CD8-positive, alpha-beta memory T cell (primary cell): ENCODE measurements at regions not wholly inside any gene's neighbourhood (a gene's known extent, or its start where the extent isn't known, plus 50 kb on each side); places are given as distances from the start of the nearest gene placed in this dataset.

Experiments used
- CTCF ChIA-PET: fragments of 350-600 bp; sonication (Branson Sonifier 250); formaldehyde crosslinking; loops from one replicate; lab custom pipeline; 2021; ENCODE audit warnings: antibody characterized with exemption; lab: Charles Lee
- POLR2A ChIA-PET: fragments of 350-600 bp; sonication (Branson Sonifier 250); formaldehyde crosslinking; loops from one replicate; lab custom pipeline; 2021; ENCODE audit warnings: antibody characterized with exemption; lab: Charles Lee
- DNase-seq, 5 donors: peaks; one replicate each; pipeline versions ENCODE4 v3.0.0 to v3.0.0-alpha.2; 2020 to 2022; ENCODE audit warnings: mixed read lengths in 1 of 5
- H3K27ac ChIP-seq: one replicate; pipeline ENCODE4 v1.7.0; 2013; ENCODE audit warnings: low read depth, mild to moderate bottlenecking, low read length, moderate library complexity
- H3K27me3 ChIP-seq: 2 replicates; pipeline ENCODE4 v1.7.0; 2013; ENCODE audit warnings: low read length, mild to moderate bottlenecking; ENCODE audit not compliant: insufficient read depth, poor library complexity, severe bottlenecking
- H3K36me3 ChIP-seq: 2 replicates; pipeline ENCODE4 v1.7.0; 2013; ENCODE audit warnings: mild to moderate bottlenecking, low read length, moderate library complexity; ENCODE audit not compliant: insufficient read depth
- H3K4me1 ChIP-seq: 2 replicates; pipeline ENCODE4 v1.7.0; 2013; ENCODE audit warnings: mild to moderate bottlenecking, low read length, moderate library complexity; ENCODE audit not compliant: insufficient read depth
- H3K4me3 ChIP-seq: 2 replicates; pipeline ENCODE4 v1.7.0; 2013; ENCODE audit warnings: mild to moderate bottlenecking, low read length
- H3K9me3 ChIP-seq: 2 replicates; pipeline ENCODE4 v1.7.0; 2013; ENCODE audit warnings: mild to moderate bottlenecking, low read length
- H3K27ac Mint-ChIP-seq, 8 donors: one replicate each; pipeline ENCODE4 v1.8.0; 2020 to 2021; ENCODE audit warnings: mixed read lengths in 8 of 8, mild to moderate bottlenecking in 6 of 8, inconsistent platforms in 3 of 8, moderate library complexity in 3 of 8
- H3K27me3 Mint-ChIP-seq, 2 donors: one replicate each; pipeline ENCODE4 v1.8.0; 2020 to 2021; ENCODE audit warnings: mixed read lengths in 2 of 2, mild to moderate bottlenecking in 1 of 2, moderate library complexity in 1 of 2
- H3K36me3 Mint-ChIP-seq, 3 donors: one replicate each; pipeline ENCODE4 v1.8.0; 2020 to 2021; ENCODE audit warnings: mixed read lengths in 3 of 3, inconsistent platforms in 1 of 3, mild to moderate bottlenecking in 1 of 3
- H3K4me1 Mint-ChIP-seq, 3 donors: one replicate each; pipeline ENCODE4 v1.8.0; 2020 to 2021; ENCODE audit warnings: mixed read lengths in 3 of 3, inconsistent platforms in 1 of 3, mild to moderate bottlenecking in 1 of 3
- H3K4me3 Mint-ChIP-seq, 7 donors: one replicate each; pipeline ENCODE4 v1.8.0; 2020 to 2021; ENCODE audit warnings: mixed read lengths in 7 of 7, mild to moderate bottlenecking in 6 of 7, moderate library complexity in 4 of 7, inconsistent platforms in 2 of 7
- H3K9me3 Mint-ChIP-seq, 5 donors: one replicate each; pipeline ENCODE4 v1.8.0; 2020 to 2022; ENCODE audit warnings: mixed read lengths in 5 of 5, mild to moderate bottlenecking in 3 of 5, moderate library complexity in 2 of 5, inconsistent platforms in 1 of 5

DNA sequence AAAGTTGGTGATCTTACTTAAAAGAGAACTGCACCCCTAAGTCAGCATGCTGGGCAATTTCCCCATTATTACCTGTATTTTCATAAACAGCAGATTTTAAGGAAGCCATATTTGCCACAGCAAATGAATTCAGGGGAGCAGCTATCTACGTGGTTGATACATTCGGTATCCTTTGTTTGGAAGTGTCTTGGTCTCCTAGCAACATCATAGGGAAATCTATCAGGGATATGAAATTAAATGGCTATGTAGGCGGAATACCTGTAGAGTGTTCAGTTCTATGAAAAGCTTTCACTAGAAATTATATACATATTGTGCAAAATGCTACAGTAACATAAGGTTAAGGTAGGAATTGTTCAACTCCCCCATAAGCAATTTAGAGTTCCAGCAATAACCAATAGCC lies 157.2 kb upstream of the EMCN start:
- no peak for DNase-seq
- Histone ChIP-seq H3K36me3 (no peaks in the 10 kb centered on the region), H3K4me1 (no peaks in the 10 kb centered on the region), H3K27ac (no peak overlapping the region), H3K9me3 (no peaks in the 10 kb centered on the region), H3K27me3 (no peaks in the 10 kb centered on the region), H3K4me3 (no peak overlapping the region)
- H3K4me3 Mint-ChIP-seq: no peak overlapping the region
- CTCF ChIA-PET: no interaction called here
- H3K4me1 Mint-ChIP-seq: no peaks in the 10 kb centered on the region
- H3K27ac Mint-ChIP-seq: no peak overlapping the region
- H3K9me3 Mint-ChIP-seq: no peaks in the 10 kb centered on the region
- H3K27me3 Mint-ChIP-seq: peaks cover 0 to 2% of the 10 kb centered on the region in 2 donors
- POLR2A ChIA-PET: no interaction called here
- H3K36me3 Mint-ChIP-seq: no peaks in the 10 kb centered on the region

DNA sequence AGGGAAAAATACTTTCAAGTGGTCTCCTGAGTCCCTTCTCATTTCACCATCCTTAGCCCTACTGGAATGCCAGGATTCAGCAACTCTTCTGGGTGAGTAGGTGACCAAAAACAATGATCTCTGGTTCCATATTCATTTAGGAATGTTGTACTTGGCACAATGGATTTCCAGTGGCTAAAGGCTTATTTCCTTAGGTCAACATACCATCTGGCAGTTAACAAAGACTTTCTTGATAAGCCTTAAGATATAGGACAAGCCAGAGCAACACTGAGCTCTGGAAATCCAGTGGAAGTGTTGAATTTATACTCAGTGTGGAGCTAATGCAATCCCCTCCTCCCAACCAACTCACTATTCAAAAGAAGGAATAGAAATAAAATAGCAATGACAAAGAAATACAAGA lies 139.4 kb upstream of the EMCN start:
- CTCF ChIA-PET: no interaction called here
- no peak for DNase-seq
- Mint-ChIP-seq H3K4me3 (no peak overlapping the region), H3K9me3 (no peaks in the 10 kb centered on the region), H3K36me3 (no peaks in the 10 kb centered on the region), H3K27me3 (peaks cover 5 to 17% of the 10 kb centered on the region in 2 donors), H3K4me1 (no peaks in the 10 kb centered on the region), H3K27ac (no peak overlapping the region)
- Histone ChIP-seq H3K9me3 (no peaks in the 10 kb centered on the region), H3K27me3 (no peaks in the 10 kb centered on the region), H3K4me3 (no peak overlapping the region), H3K36me3 (no peaks in the 10 kb centered on the region), H3K4me1 (no peaks in the 10 kb centered on the region), H3K27ac (no peak overlapping the region)
- POLR2A ChIA-PET: no interaction called here

DNA sequence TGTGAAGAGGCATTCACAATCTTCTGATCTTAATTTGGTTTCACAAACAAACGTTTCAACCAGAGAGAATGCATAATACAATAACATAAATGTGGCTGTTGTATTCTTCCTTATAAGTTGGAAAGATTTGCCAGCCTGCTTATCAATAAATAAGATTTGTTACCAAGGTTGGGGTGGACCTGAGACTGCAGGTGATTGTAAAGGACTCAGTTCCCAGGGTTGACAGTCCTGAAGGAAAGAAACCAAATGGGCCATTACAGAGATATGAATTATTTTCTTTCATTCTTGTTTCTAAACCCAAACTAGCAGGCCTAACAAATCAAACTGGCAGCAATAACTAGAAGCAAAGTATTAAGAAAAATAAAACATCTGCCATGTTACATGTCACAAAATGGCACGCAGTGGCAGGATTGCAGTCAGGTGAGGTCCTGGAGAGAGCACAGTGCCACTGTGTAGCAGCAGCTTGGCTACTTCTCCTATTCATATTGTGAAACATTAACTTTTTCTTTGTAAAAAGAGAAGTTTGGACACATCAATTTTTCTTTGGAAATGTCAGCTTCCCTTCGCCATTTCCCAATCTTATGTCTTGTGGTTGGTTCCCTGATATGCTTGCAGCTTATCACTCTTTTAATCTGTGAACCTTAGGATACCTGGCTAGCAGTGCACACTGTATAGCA lies 133.8 kb upstream of the EMCN start:
- peaks cover 4 to 9% of the 10 kb centered on the region in 2 donors for H3K27me3 Mint-ChIP-seq
- Histone ChIP-seq H3K27ac (no peak overlapping the region), H3K4me3 (no peak overlapping the region), H3K27me3 (no peaks in the 10 kb centered on the region), H3K9me3 (no peaks in the 10 kb centered on the region), H3K36me3 (no peaks in the 10 kb centered on the region), H3K4me1 (no peaks in the 10 kb centered on the region)
- no peak overlapping the region for H3K4me3 Mint-ChIP-seq
- POLR2A ChIA-PET: no interaction called here
- DNase-seq: no peak
- no peak overlapping the region for H3K27ac Mint-ChIP-seq
- no peaks in the 10 kb centered on the region for H3K9me3 Mint-ChIP-seq
- no peaks in the 10 kb centered on the region for H3K36me3 Mint-ChIP-seq
- H3K4me1 Mint-ChIP-seq: no peaks in the 10 kb centered on the region
- CTCF ChIA-PET: no interaction called here

DNA sequence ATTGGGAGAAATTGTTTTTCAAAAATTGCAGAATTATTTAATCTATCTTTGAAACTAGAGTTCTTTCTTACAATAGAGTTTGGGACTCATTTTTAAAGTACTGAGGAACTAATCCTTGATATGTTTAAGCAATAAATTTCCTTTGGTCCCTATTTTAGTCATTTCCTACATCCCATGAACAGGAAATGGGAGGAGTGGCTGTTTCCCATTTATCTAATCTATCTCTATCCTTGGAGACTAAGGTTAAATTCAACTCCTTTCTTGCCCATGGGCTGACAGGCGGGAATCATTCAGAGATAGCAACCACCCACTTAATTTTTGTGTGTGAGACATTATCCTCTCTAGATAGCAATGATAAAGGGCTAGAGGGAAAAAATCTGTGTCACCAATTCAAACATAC lies 131.6 kb upstream of the EMCN start:
- DNase-seq: no peak
- peaks cover 4 to 5% of the 10 kb centered on the region in 2 donors for H3K27me3 Mint-ChIP-seq
- Histone ChIP-seq H3K9me3 (no peaks in the 10 kb centered on the region), H3K27me3 (no peaks in the 10 kb centered on the region), H3K27ac (no peak overlapping the region), H3K4me3 (no peak overlapping the region), H3K36me3 (no peaks in the 10 kb centered on the region), H3K4me1 (no peaks in the 10 kb centered on the region)
- CTCF ChIA-PET: no interaction called here
- no peak overlapping the region for H3K27ac Mint-ChIP-seq
- H3K9me3 Mint-ChIP-seq: no peaks in the 10 kb centered on the region
- H3K36me3 Mint-ChIP-seq: no peaks in the 10 kb centered on the region
- POLR2A ChIA-PET: no interaction called here
- no peaks in the 10 kb centered on the region for H3K4me1 Mint-ChIP-seq
- no peak overlapping the region for H3K4me3 Mint-ChIP-seq

DNA sequence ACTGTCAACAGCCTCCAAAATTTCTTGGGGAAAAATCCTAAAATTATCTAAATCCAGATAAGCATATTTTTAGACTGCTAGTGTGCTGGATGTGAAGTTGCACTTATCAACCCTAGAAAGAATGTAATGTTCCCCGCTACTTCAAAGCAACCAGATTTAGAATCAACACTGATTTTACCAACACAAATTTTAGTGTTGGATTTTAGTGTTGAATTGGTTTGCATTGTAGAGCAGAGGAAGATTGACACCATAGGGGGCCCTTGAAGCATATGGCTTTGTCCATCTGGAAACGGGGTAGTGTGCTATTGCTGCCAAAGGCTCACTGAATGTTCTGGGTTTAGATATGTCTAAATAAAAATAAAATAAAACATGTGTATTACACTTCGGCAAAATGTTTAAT lies 126.3 kb upstream of the EMCN start:
- no peaks in the 10 kb centered on the region for H3K27me3 ChIP-seq
- Mint-ChIP-seq H3K27me3 (peaks cover 0 to 3% of the 10 kb centered on the region in 2 donors), H3K9me3 (no peaks in the 10 kb centered on the region), H3K36me3 (no peaks in the 10 kb centered on the region), H3K4me3 (no peak overlapping the region), H3K27ac (no peak overlapping the region), H3K4me1 (no peaks in the 10 kb centered on the region)
- H3K36me3 ChIP-seq: no peaks in the 10 kb centered on the region
- POLR2A ChIA-PET: no interaction called here
- H3K9me3 ChIP-seq: no peaks in the 10 kb centered on the region
- H3K27ac ChIP-seq: no peak overlapping the region
- no peaks in the 10 kb centered on the region for H3K4me1 ChIP-seq
- DNase-seq: no peak
- CTCF ChIA-PET: no interaction called here
- no peak overlapping the region for H3K4me3 ChIP-seq

DNA sequence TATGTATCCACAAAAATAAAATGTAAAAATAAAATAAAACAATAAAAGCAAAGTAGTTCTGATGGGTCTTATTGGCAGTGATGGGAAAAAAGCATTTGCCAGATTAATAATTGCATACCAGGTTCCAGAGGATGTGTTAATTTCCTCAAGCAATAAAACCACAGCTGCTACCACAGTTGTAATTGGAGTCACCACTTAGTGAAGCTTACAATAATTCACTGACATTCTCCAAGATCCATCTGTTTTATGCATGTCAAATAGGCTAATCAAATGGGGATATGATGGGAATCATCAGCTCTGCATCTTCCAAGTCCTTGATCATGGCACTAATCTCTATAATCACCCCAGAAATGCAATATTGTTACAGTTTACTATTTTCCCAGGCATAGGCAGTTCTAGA lies 123.5 kb upstream of the EMCN start:
- Mint-ChIP-seq H3K9me3 (peaks cover 0 to 13% (median 6%) of the 10 kb centered on the region in 5 donors), H3K4me1 (no peaks in the 10 kb centered on the region), H3K27ac (no peak overlapping the region), H3K36me3 (no peaks in the 10 kb centered on the region), H3K27me3 (peaks cover 0 to 2% of the 10 kb centered on the region in 2 donors), H3K4me3 (no peak overlapping the region)
- no peak overlapping the region for H3K27ac ChIP-seq
- no peak overlapping the region for H3K4me3 ChIP-seq
- H3K4me1 ChIP-seq: no peaks in the 10 kb centered on the region
- DNase-seq: no peak
- H3K36me3 ChIP-seq: no peaks in the 10 kb centered on the region
- POLR2A ChIA-PET: no interaction called here
- CTCF ChIA-PET: interaction anchor here (1.4 kb wide), 1 partner anchor 548 kb away, joined by 3 read pairs; no protein-coding TSS in a partner anchor
- no peaks in the 10 kb centered on the region for H3K9me3 ChIP-seq
- no peaks in the 10 kb centered on the region for H3K27me3 ChIP-seq

DNA sequence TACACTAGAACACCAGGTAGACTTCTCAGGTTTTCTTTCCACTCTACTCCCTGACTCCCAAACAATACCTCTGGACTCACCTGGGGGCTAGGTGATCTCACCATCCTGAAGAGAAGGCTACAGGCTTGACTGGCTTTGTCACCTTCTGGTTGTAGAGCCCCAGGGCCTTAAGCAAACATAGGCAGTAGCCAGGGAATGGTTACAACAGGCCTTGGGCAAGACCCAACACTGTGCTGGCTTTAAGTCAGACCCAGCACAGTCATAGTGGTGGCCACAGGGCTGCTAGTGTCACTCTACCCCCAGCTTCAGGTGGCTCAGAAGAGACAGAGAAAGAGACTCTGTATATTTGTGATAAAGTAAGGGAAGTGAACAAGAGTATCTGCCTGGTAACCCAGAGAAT lies 118.1 kb upstream of the EMCN start:
- H3K36me3 Mint-ChIP-seq: no peaks in the 10 kb centered on the region
- no peaks in the 10 kb centered on the region for H3K4me1 ChIP-seq
- H3K27ac Mint-ChIP-seq: no peak overlapping the region
- H3K4me1 Mint-ChIP-seq: no peaks in the 10 kb centered on the region
- H3K9me3 Mint-ChIP-seq: peaks cover 0 to 13% (median 6%) of the 10 kb centered on the region in 5 donors
- H3K4me3 Mint-ChIP-seq: no peak overlapping the region
- peaks cover 0 to 6% of the 10 kb centered on the region in 2 donors for H3K27me3 Mint-ChIP-seq
- no peak for DNase-seq
- no peaks in the 10 kb centered on the region for H3K27me3 ChIP-seq
- no peak overlapping the region for H3K4me3 ChIP-seq
- H3K27ac ChIP-seq: no peak overlapping the region
- POLR2A ChIA-PET: no interaction called here
- H3K9me3 ChIP-seq: no peaks in the 10 kb centered on the region
- CTCF ChIA-PET: no interaction called here
- H3K36me3 ChIP-seq: no peaks in the 10 kb centered on the region

DNA sequence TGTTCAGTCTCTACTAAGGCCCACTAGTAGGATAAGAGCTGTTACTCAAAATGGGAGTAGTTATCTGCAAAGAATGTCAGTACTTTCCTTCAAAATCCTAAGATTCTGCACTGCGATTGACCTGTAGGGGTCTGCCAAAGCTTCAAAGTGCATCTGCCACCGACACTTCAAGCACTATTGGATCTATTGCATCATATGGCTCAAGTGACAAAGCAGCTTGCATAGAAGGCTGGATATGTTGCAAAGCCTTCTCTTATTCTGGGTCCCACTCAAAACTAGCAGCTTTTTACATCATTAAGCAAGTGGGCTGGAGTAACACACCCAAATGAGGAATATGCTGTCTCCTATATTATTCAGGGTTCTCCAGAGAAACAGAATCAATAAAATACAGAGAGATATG lies 115.4 kb upstream of the EMCN start:
- H3K4me1 Mint-ChIP-seq: no peaks in the 10 kb centered on the region
- no peak overlapping the region for H3K27ac ChIP-seq
- POLR2A ChIA-PET: no interaction called here
- H3K4me3 Mint-ChIP-seq: no peak overlapping the region
- DNase-seq: no peak
- H3K4me3 ChIP-seq: no peak overlapping the region
- peaks cover 0 to 4% of the 10 kb centered on the region in 2 donors for H3K27me3 Mint-ChIP-seq
- H3K27me3 ChIP-seq: no peaks in the 10 kb centered on the region
- peaks cover 0 to 12% (median 6%) of the 10 kb centered on the region in 5 donors for H3K9me3 Mint-ChIP-seq
- H3K36me3 ChIP-seq: no peaks in the 10 kb centered on the region
- H3K9me3 ChIP-seq: no peaks in the 10 kb centered on the region
- H3K27ac Mint-ChIP-seq: no peak overlapping the region
- H3K36me3 Mint-ChIP-seq: no peaks in the 10 kb centered on the region
- no peaks in the 10 kb centered on the region for H3K4me1 ChIP-seq
- CTCF ChIA-PET: no interaction called here
